ENCODE measurements at regions not wholly inside any gene's neighbourhood (a gene's known extent, or its start where the extent isn't known, plus 50 kb on each side); places are given as distances from the start of the nearest gene placed in this dataset.

DNA sequence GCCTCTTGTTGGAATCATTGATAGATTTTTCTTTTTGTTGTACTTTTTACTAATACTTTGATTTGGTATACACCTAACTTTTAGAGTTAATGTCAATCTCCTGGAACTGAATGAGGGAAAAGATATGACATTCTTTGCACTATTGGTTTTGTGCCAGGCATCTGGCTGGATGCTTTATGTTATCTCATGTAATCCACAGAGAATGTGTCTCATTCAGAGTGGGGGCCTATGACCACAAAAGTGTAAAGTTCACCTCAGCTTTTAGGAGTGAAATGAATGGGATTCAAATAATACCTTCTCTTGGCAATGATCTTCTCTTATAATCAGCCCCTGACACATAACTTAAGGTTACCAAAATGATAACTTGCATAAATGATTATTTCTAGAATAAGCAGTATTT is 329.1 kb upstream of the ROPN1 start:
- Histone ChIP-seq H2AK5ac (ENCODE audit: low read depth, low read length) (no peak overlapping the region), H2BK120ac (replicated peaks; ENCODE audit: low read depth, low read length) (no peak overlapping the region), H3K9me3 (ENCODE audit: insufficient read depth in 2 of 2, low read depth in 1 of 2, low read length in 1 of 2) (no peaks in the 10 kb centered on the region), H3K23ac (ENCODE audit: insufficient read length) (no peak overlapping the region), H3K27me3 (replicated peaks in 1 of 4; ENCODE audit: control insufficient read depth in 3 of 4, extremely low read depth in 1 of 4, insufficient read depth in 3 of 4, low read length in 3 of 4) (no peaks in the 10 kb centered on the region), H3K79me1 (ENCODE audit: low read depth, low read length) (no peaks in the 10 kb centered on the region), H3K4me2 (ENCODE audit: insufficient read depth in 1 of 2, low read depth in 2 of 2, low read length in 2 of 2) (no peak overlapping the region), H2BK15ac (ENCODE audit: low read length) (no peak overlapping the region), H3K79me2 (ENCODE audit: control insufficient read depth in 1 of 2, insufficient read depth in 2 of 2, low read length in 2 of 2) (no peaks in the 10 kb centered on the region), H3K18ac (ENCODE audit: extremely low read depth, low read length) (no peak overlapping the region), H3K4ac (replicated peaks; ENCODE audit: insufficient read length, low read depth, low read length) (no peak overlapping the region), H4K20me1 (replicated peaks in 1 of 2; ENCODE audit: control insufficient read depth in 1 of 2, insufficient read depth in 2 of 2, low read length in 2 of 2) (no peaks in the 10 kb centered on the region), H2AFZ (ENCODE audit: low read length) (no peak overlapping the region), H3K4me1 (replicated peaks in 1 of 4; ENCODE audit: control insufficient read depth in 3 of 4, insufficient read depth in 4 of 4, low read length in 3 of 4) (no peaks in the 10 kb centered on the region; a peak in 1 of 7 replicates), H2BK20ac (ENCODE audit: low read length) (no peak overlapping the region), H3K14ac (ENCODE audit: insufficient read length) (no peak overlapping the region), H3K4me3 (ENCODE audit: extremely low read depth in 1 of 4, insufficient read depth in 2 of 4, low read depth in 3 of 4, low read length in 4 of 4) (no peak overlapping the region), H4K5ac (ENCODE audit: insufficient read length, low read depth, low read length) (no peak overlapping the region), H3K56ac (replicated peaks; ENCODE audit: insufficient read length, low read depth, low read length) (no peak overlapping the region), H2BK12ac (ENCODE audit: low read depth, low read length) (no peak overlapping the region), H2BK5ac (ENCODE audit: low read depth, low read length) (no peak overlapping the region), H3K23me2 (ENCODE audit: low read depth, low read length) (no peaks in the 10 kb centered on the region), H4K91ac (replicated peaks; ENCODE audit: insufficient read length, low read length) (no peak overlapping the region), H4K8ac (ENCODE audit: extremely low read depth, insufficient read depth, low read length) (no peak overlapping the region), H3K9ac (replicated peaks in 1 of 4; ENCODE audit: extremely low read depth in 1 of 4, low read depth in 3 of 4, low read length in 3 of 4) (no peak overlapping the region), H3K36me3 (ENCODE audit: control insufficient read depth in 2 of 4, insufficient read depth in 4 of 4, low read length in 3 of 4) (no peaks in the 10 kb centered on the region), H3K27ac (ENCODE audit: low read depth, low read length) (no peak overlapping the region)
- DNase-seq (ENCODE audit: low read depth in 1 of 2, low spot score in 2 of 2) (no peak), FAIRE-seq (no peak)
- POLR2A ChIA-PET (ENCODE audit: partially characterized antibody) = interaction anchor here (0.6 kb wide), 1 partner anchor 208 kb away, joined by 3 read pairs; no protein-coding TSS in a partner anchor
- CTCF ChIA-PET (ENCODE audit: partially characterized antibody) = interaction anchor here (1.2 kb wide), 1 partner anchor 206 kb away, joined by 3 read pairs; no protein-coding TSS in a partner anchor
- TF ChIP-seq HDAC6 (IDR thresholded peaks at IDR 0.05; ENCODE audit: low read depth, low read length) = no peak
- no peak for TF ChIP-seq BRCA1 (IDR thresholded peaks at IDR 0.05; ENCODE audit: low read depth, low read length)
- TF ChIP-seq POLR2AphosphoS5 (IDR thresholded peaks at IDR 0.05; ENCODE audit: low read depth, low read length) = no peak
- TF ChIP-seq TCF12 (IDR thresholded peaks at IDR 0.05; ENCODE audit: low read depth, low read length) = no peak
- TF ChIP-seq TBP (IDR thresholded peaks at IDR 0.05; ENCODE audit: low read depth, low read length) = no peak
- TF ChIP-seq ZNF274 (IDR thresholded peaks at IDR 0.05; ENCODE audit: borderline replicate concordance, extremely low read depth, low read length) = no peak
- no peak for TF ChIP-seq ASH2L (IDR thresholded peaks at IDR 0.05; ENCODE audit: low read length)
- TF ChIP-seq MAFK (IDR thresholded peaks at IDR 0.05; ENCODE audit: low read depth, low read length) = no peak
- no peak for TF ChIP-seq ATF2 (IDR thresholded peaks at IDR 0.05; ENCODE audit: low read length)
